ENCODE measurements at regions not wholly inside any gene's neighbourhood (a gene's known extent, or its start where the extent isn't known, plus 50 kb on each side); places are given as distances from the start of the nearest gene placed in this dataset.

GRCh38 chr2:128774320-128775216 is 455.9 kb upstream of the HS6ST1 start:
- DNase-seq (no peak), ATAC-seq (ENCODE audit: low read depth in 2 of 2) (no peak)
- H3K36me3 Mint-ChIP-seq: no peaks in the 10 kb centered on the region
- peaks cover 0 to 5% (median 0%) of the 10 kb centered on the region in 7 donors for H3K9me3 Mint-ChIP-seq
- no peak overlapping the region for H3K4me3 Mint-ChIP-seq
- H3K27me3 Mint-ChIP-seq: peaks cover 0 to 15% (median 0%) of the 10 kb centered on the region in 3 donors
- peak overlapping the region in 1 of 6 donors; percentile 13 for H3K27ac Mint-ChIP-seq
- peaks cover 0 to 7% (median 0%) of the 10 kb centered on the region in 3 donors for H3K4me1 Mint-ChIP-seq

GRCh38 chr2:128775217-128775913 is 456.7 kb upstream of the HS6ST1 start:
- Mint-ChIP-seq H3K4me3 (no peak overlapping the region), H3K27me3 (peaks cover 0 to 7% (median 1%) of the 10 kb centered on the region in 3 donors), H3K36me3 (no peaks in the 10 kb centered on the region), H3K9me3 (no peaks in the 10 kb centered on the region), H3K4me1 (peaks cover 0 to under 1% (median 0%) of the 10 kb centered on the region in 3 donors), H3K27ac (peak overlapping the region in 1 of 6 donors; percentile 13)
- no peak for DNase-seq
- no peak for ATAC-seq (ENCODE audit: low read depth in 2 of 2)

- Mint-ChIP-seq H3K27ac (no peak overlapping the region), H3K9me3 (no peaks in the 10 kb centered on the region), H3K27me3 (peaks cover 2 to 7% (median 6%) of the 10 kb centered on the region in 3 donors), H3K4me1 (no peaks in the 10 kb centered on the region), H3K36me3 (no peaks in the 10 kb centered on the region), H3K4me3 (no peak overlapping the region)
- DNase-seq (no peak), ATAC-seq (ENCODE audit: low read depth in 2 of 2) (no peak)
Measured at GRCh38 chr2:128775914-128776285, 457.2 kb upstream of the HS6ST1 start.

- Mint-ChIP-seq H3K4me1 (no peaks in the 10 kb centered on the region), H3K36me3 (no peaks in the 10 kb centered on the region), H3K27me3 (peaks cover 6 to 12% (median 7%) of the 10 kb centered on the region in 3 donors), H3K27ac (peak overlapping the region in 1 of 6 donors; percentile 42), H3K4me3 (no peak overlapping the region), H3K9me3 (no peaks in the 10 kb centered on the region)
- no peak for ATAC-seq (ENCODE audit: low read depth in 2 of 2)
- no peak for DNase-seq
Measured at GRCh38 chr2:128776461-128777195, 458.0 kb upstream of the HS6ST1 start.

GRCh38 chr2:128777196-128778035 is 458.7 kb upstream of the HS6ST1 start:
- H3K36me3 Mint-ChIP-seq: no peaks in the 10 kb centered on the region
- DNase-seq (no peak), ATAC-seq (ENCODE audit: low read depth in 2 of 2) (no peak)
- H3K27ac Mint-ChIP-seq: no peak overlapping the region
- H3K4me1 Mint-ChIP-seq: no peaks in the 10 kb centered on the region
- H3K9me3 Mint-ChIP-seq: no peaks in the 10 kb centered on the region
- peaks cover 7 to 12% (median 11%) of the 10 kb centered on the region in 3 donors for H3K27me3 Mint-ChIP-seq
- H3K4me3 Mint-ChIP-seq: no peak overlapping the region

GRCh38 chr2:128778843-128779242 is 460.2 kb upstream of the HS6ST1 start:
- H3K27me3 Mint-ChIP-seq: peaks cover 7 to 19% (median 12%) of the 10 kb centered on the region in 3 donors
- no peaks in the 10 kb centered on the region for H3K36me3 Mint-ChIP-seq
- H3K4me1 Mint-ChIP-seq: no peaks in the 10 kb centered on the region
- no peak for DNase-seq
- no peak overlapping the region for H3K4me3 Mint-ChIP-seq
- no peaks in the 10 kb centered on the region for H3K9me3 Mint-ChIP-seq
- ATAC-seq (ENCODE audit: low read depth in 2 of 2): no peak
- H3K27ac Mint-ChIP-seq: no peak overlapping the region

- no peak for ATAC-seq (ENCODE audit: low read depth in 2 of 2)
- Mint-ChIP-seq H3K4me3 (no peak overlapping the region), H3K27me3 (peaks cover 7 to 19% (median 12%) of the 10 kb centered on the region in 3 donors), H3K27ac (no peak overlapping the region), H3K36me3 (no peaks in the 10 kb centered on the region), H3K4me1 (no peaks in the 10 kb centered on the region), H3K9me3 (no peaks in the 10 kb centered on the region)
- no peak for DNase-seq
Measured at GRCh38 chr2:128779301-128780095, 460.8 kb upstream of the HS6ST1 start.

- H3K4me3 Mint-ChIP-seq: no peak overlapping the region
- H3K9me3 Mint-ChIP-seq: no peaks in the 10 kb centered on the region
- H3K4me1 Mint-ChIP-seq: no peaks in the 10 kb centered on the region
- H3K27ac Mint-ChIP-seq: peak overlapping the region in 1 of 6 donors; percentile 80
- no peak for DNase-seq
- peaks cover 7 to 20% (median 19%) of the 10 kb centered on the region in 3 donors for H3K27me3 Mint-ChIP-seq
- ATAC-seq (ENCODE audit: low read depth in 2 of 2): no peak
- no peaks in the 10 kb centered on the region for H3K36me3 Mint-ChIP-seq
Measured at GRCh38 chr2:128780434-128781080, 461.9 kb upstream of the HS6ST1 start.

- Mint-ChIP-seq H3K27ac (peak overlapping the region in 1 of 6 donors; percentile 81), H3K4me3 (no peak overlapping the region), H3K9me3 (no peaks in the 10 kb centered on the region), H3K36me3 (no peaks in the 10 kb centered on the region), H3K27me3 (peaks cover 7 to 20% (median 19%) of the 10 kb centered on the region in 3 donors), H3K4me1 (no peaks in the 10 kb centered on the region)
- ATAC-seq (ENCODE audit: low read depth in 2 of 2): no peak
- no peak for DNase-seq
Measured at GRCh38 chr2:128781166-128781565, 462.5 kb upstream of the HS6ST1 start.

GRCh38 chr2:128781585-128782385 is 463.1 kb upstream of the HS6ST1 start:
- H3K4me1 Mint-ChIP-seq: no peaks in the 10 kb centered on the region
- no peaks in the 10 kb centered on the region for H3K9me3 Mint-ChIP-seq
- H3K27me3 Mint-ChIP-seq: peaks cover 7 to 20% (median 16%) of the 10 kb centered on the region in 3 donors
- H3K4me3 Mint-ChIP-seq: peak overlapping the region in 1 of 8 donors; percentile 17
- no peak overlapping the region for H3K27ac Mint-ChIP-seq
- no peak for DNase-seq
- no peak for ATAC-seq (ENCODE audit: low read depth in 2 of 2)
- no peaks in the 10 kb centered on the region for H3K36me3 Mint-ChIP-seq
